Left hindlimb (tissue), 1 donor: ENCODE measurements at regions not wholly inside any gene's neighbourhood (a gene's known extent, or its start where the extent isn't known, plus 50 kb on each side); places are given as distances from the start of the nearest gene placed in this dataset.
"Not testable (repeated sequence)": the region's sequence is repeated elsewhere in the genome, so short reads cannot be mapped to it uniquely, and the experiment has no call there.

ENCODE experiments used
- DNase-seq: peaks from one replicate; pipeline ENCODE4 v3.0.0-alpha.2; 2018

- no peak for DNase-seq
Observed at GRCh38 chr11:82533628-82534327, 199.9 kb downstream of the FAM181B start.

DNA sequence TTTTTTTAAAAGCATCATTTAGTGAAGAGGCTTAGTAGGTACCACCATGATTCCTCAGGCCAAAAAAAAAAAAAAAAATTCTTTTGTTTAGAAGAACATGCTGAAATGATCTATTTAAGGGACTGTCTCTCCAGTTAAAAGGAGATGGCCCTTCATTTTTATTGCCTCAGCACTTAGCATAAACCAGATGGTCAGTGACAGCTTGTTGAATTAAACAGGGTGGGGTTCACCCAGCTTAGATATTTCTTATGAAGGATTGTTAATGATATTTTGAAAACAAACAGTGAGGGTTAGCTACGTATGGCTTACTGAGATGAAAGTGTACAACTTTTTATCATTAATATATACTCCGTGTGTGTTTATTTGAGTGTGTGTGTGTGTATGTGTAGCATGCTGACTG, 203.7 kb downstream of the FAM181B start:
- no peak for DNase-seq

DNA sequence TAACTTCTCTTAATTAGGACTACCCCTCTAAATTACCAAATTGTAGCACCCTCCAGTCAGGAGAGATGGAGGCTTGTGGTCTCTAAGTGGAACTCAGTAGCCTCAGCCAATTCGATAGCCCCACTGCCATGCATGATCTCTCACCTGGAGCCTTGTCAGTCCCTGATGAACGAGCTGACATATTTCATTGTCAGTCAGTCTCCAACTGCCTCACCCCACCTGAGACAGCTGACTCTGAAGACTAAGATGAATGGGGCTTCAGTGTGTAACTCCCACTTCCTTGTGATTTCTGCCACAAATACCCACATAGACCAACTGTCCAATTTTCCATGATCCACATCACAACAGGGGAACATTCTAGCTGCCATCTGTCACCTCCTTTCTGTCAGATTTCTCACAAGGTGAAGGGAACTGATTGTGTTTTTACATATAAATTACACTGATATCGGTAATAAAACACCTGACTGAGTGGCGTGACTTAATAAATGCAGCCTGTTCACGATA, 206.5 kb downstream of the FAM181B start:
- DNase-seq: no peak

GRCh38 chr11:82523141-82523540, 210.5 kb downstream of the FAM181B start:
- DNase-seq: no peak

GRCh38 chr11:82521427-82521826, 212.2 kb downstream of the FAM181B start:
- no peak for DNase-seq

- no peak for DNase-seq
Observed at GRCh38 chr11:82507288-82507687, 226.4 kb downstream of the FAM181B start.

DNA sequence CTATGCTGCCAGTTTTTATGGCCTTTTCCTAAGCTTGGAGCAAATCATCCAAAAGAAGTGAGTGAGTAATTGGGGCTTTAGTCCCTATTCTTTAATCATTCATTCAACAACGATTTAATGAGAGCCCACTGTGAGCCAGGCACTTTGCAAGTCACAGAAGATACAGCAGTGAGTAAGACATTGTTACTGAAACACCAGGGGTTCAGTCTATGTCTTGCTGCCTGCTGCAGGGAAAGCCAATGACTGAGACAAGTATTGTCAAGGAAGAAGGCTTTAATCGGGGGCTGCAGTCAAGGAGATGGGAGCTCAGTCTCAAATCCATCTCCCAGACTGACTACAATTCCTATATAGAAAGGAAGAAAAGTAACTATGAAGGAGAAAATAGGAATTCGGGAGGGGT, 228.3 kb downstream of the FAM181B start:
- no peak for DNase-seq

- not testable (repeated sequence) for DNase-seq
Observed at GRCh38 chr11:82501174-82501573, 232.5 kb downstream of the FAM181B start.

DNA sequence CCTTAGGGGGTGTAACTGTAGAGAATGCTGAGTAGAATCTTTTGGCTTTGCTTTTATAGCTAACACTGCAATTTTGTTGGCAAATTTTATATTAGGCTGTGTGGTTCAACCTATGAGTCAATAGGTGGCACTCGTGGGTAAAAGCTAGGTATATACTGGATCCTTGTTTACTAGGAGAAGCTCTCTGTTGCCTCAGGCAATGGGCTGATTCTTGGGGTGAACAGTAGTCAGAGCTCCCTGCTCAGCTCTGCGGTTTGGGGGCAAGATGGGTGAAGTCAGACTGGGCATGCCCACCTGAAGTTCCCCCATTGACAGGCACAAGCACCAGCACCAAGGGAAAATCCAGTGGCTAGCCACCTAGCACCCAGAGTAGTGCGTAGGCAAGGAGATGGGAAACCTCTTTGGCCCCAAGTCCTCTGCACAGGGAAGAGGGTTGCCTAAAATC, 238.7 kb downstream of the FAM181B start:
- no peak for DNase-seq

DNA sequence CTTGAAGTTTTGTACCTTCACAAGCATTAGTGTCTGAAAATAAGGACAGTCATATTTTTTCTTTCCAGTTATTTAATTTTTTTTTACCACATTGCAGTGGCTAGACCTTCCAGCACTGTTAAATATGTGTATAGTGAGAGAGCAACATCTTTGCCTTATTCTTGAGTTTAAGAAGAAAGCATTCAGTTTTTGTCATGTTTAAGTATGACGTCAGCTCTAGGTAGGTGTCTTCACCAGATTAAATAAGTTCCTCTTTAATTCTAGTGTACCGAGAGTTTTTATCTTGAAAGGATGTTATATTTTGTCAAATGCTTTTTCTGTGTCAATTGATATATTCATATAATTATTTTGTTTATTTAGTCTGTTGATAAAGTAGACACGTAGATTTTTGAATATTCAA, 258.8 kb downstream of the FAM181B start:
- DNase-seq: no peak

DNA sequence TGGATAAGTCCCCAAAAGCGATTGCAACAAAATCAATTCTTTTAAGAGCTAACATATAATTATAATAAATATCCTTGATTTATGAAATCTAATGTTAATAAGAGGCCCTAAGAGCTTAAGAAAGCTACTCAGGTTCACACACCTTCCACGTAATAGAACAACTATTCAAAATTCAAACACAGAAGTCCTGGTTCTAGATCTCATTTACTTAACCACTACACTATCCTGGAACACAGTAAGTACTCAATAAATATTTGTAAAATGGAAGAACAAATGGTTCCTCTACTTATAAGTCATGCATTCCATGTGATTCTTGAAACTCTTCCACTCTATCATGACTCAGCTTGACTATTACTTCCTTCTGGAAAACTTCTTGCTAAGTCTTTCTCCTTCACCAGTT, 268.2 kb downstream of the FAM181B start:
- DNase-seq: no peak

GRCh38 chr11:82462608-82463242, 270.9 kb downstream of the FAM181B start:
- no peak for DNase-seq

DNA sequence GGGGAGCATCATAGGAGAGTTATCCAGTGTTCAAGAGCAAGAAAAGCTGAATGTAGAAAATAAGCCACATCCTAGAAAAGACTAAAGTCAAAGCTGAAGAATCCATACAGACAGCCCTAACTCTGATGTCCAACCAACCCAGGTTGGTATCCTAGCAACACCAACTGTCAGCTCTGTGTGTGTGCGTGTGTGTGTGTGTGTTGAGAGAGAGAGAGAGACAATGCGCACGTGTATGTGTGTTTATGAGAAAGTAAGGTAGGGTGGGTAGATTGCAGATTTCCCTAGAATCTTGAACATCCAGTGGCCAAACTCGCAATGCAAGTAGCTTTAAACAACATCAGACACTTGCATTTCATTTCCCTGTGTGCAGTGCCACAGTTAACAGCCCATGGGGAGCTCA, 274.9 kb downstream of the FAM181B start:
- DNase-seq: no peak

DNA sequence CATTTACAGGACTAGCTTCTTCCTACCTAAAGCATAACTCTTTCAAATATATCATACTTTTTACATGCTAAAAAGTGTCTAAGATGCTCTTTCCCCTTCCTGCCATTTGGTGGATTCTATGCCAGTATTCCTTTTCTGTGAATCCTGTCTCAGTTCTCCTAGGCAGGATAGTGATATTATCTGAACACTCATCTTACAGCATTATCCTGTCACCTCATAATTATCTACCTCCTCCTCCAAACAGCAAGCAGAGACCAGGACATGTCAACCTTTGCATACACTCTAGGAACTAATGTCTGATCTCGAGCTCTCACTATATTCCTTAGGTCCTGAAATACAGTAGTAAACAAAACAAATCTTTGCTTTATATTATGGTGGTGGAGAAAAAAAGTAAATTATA, 275.5 kb downstream of the FAM181B start:
- DNase-seq: no peak

GRCh38 chr11:82450996-82451395, 282.7 kb downstream of the FAM181B start:
- DNase-seq: no peak

GRCh38 chr11:82406611-82407010, 327.1 kb downstream of the FAM181B start:
- DNase-seq: no peak

DNA sequence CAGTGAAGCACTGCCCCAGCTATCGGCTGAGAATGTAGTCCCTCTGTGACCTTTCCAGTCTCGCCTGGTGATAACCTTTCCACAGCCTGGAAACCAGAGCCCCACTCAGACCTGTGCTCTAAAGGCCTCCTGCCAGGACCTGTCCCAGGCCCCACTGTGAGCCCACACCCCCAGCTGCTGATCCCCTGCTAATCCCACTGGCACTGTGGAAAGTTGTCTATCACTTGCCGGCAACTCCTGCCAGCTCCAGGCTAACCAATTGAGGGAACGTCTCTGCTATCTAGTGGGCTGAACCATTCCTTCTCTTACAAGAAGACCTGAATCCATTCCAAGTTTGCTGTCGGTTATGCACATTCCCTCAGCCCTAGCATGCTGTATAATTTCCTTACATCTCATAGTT, 328.2 kb downstream of the FAM181B start:
- DNase-seq: no peak

- DNase-seq: no peak
Observed at GRCh38 chr11:82404981-82405380, 328.7 kb downstream of the FAM181B start.

GRCh38 chr11:82403640-82404305, 329.9 kb downstream of the FAM181B start:
- DNase-seq: no peak

GRCh38 chr11:82398300-82398815, 335.3 kb downstream of the FAM181B start:
- no peak for DNase-seq

DNA sequence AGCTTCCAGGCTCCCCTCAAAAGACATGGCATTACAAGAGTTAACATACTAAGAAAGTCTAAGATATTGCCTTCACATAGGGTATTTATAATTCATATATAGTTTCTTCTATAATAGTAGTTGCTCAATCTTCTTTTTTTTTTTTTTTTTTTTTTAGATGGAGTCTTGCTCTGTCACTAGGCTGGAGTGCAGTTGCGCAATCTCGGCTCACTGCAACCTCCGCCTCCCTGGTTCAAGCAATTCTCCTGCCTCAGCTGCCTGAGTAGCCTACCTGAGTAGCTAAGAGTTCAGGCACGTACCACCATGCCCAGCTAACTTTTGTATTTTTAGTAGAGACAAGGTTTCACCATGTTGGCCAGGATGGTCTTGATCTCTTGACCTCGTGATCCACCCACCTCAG, 337.0 kb downstream of the FAM181B start:
- DNase-seq: not testable (repeated sequence)

DNA sequence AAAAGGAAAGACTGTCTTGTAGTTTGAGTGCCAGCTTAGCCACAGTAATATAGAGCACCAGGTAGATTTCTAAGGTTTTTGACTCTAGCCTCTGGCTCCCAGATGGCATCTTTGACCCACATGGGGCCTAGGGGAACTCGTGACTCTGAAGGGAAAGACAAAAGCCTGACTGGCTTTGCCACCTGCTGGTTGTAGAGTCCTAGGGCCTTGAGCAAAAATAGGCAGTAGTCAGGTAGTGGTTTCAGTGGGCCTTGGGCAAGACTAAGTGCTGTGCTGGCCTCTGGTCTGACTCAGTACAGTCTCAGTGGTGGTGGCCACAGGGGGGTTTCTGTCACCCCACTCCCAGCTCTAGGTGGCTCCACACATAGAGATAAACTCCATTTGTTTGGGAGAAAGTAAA, 349.4 kb downstream of the FAM181B start:
- no peak for DNase-seq

- DNase-seq: no peak
Observed at GRCh38 chr11:82373781-82374542, 359.7 kb downstream of the FAM181B start.
